Urothelium cell line (cell line): ENCODE measurements at regions not wholly inside any gene's neighbourhood (a gene's known extent, or its start where the extent isn't known, plus 50 kb on each side); places are given as distances from the start of the nearest gene placed in this dataset.

ENCODE experiments used
- DNase-seq: peaks from one replicate; pipeline ENCODE4 v3.0.0; 2011; ENCODE audit warnings: low spot score, mixed read lengths
- FAIRE-seq: peaks from 2 replicates; lab custom pipeline; 2011; peaks lifted over from hg19 to GRCh38; lab: Jason Lieb, UNC

GRCh38 chr12:84691266-84691665 is 221.3 kb downstream of the SLC6A15 start:
- DNase-seq (no peak), FAIRE-seq (no peak)

- DNase-seq (no peak), FAIRE-seq (no peak)
These were observed 223.0 kb downstream of the SLC6A15 start for GRCh38 chr12:84689638-84690037.

GRCh38 chr12:84685379-84685778 is 227.2 kb downstream of the SLC6A15 start:
- no peak for FAIRE-seq
- DNase-seq, result no peak

GRCh38 chr12:84676787-84677186 is 235.8 kb downstream of the SLC6A15 start:
- no peak for DNase-seq
- no peak for FAIRE-seq

- DNase-seq, result no peak
- FAIRE-seq, result no peak
These were observed 250.8 kb downstream of the SLC6A15 start for GRCh38 chr12:84661786-84662185.

- no peak for DNase-seq
- FAIRE-seq, result no peak
These were observed 252.5 kb downstream of the SLC6A15 start for GRCh38 chr12:84660139-84660538.

GRCh38 chr12:84658877-84659276 is 253.7 kb downstream of the SLC6A15 start:
- no peak for FAIRE-seq
- no peak for DNase-seq

DNA sequence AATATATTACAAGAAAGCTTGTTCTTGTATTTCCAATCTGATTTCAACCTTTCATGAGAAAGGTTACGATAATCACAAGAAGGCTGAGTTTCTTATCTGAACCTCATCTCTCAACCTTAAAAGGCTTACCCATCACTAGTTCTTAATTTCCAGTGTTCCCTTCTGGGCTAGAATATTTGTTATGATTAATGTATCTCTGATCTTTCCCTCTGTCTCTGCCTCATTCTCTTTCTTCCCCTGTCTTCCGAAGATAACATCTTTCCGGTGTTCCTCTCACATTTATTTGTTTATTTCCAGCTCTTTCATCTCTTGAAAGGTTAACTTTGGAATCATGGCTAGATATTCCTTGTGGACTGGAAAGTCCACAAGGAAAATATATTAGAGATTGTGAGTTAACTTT is 255.9 kb downstream of the SLC6A15 start:
- no peak for DNase-seq
- FAIRE-seq, result no peak

DNA sequence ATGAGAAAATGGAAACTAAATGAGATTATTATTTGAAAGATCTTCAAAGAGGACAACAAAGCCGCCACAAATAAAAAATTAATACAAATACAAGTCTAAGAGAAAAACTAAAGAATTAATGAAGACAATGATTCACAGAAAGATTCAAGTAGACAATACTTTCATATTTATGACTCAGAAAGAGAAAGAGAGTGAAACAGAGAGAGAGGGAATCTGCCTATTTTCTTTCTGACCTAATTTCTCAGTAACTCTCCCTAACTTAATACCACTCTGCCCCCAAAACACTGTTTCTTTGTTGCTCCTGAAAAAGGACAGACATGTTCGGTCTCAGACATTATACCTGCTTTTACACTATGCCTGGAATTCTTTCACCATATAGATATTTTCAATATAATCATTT is 259.1 kb downstream of the SLC6A15 start:
- DNase-seq, result no peak
- no peak for FAIRE-seq

DNA sequence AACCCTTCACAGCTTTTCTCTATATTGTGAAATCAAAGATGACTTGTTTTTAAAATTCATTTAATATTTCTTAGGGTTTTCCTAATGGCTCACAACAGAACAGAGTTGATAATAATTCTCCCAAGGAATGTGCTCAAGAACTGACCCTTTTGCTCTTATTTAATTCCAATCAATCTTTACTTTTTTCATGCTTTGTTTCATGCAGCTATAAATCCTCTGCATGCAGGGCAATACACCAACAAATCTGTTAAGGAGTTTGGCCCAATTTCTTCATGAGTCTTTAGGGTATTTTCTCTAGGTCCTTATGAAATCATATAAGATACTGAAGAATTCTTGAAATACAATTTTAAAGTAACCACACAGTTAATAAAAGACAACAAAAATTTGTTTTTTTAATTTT is 264.2 kb downstream of the SLC6A15 start:
- no peak for FAIRE-seq
- no peak for DNase-seq

DNA sequence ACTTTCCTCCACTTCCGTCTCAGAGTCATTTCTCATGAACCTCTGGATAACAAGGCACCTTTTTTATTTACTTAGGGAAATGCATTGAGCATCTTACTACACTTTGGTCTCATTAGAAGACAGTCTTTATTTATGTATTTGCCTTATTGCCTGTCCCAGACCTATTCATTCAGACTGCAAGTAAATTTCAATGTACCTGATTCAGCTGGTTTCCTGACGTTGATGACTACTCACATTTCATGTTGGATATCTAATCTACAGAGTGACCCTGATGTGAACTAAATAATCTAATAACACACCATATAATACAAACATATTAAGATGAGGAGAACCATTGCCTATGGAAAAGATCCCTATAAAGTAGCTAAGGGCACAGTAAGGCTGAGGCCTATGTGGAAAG is 267.7 kb downstream of the SLC6A15 start:
- no peak for FAIRE-seq
- no peak for DNase-seq

- DNase-seq, result no peak
- FAIRE-seq, result no peak
These were observed 268.6 kb downstream of the SLC6A15 start for GRCh38 chr12:84643993-84644392.

DNA sequence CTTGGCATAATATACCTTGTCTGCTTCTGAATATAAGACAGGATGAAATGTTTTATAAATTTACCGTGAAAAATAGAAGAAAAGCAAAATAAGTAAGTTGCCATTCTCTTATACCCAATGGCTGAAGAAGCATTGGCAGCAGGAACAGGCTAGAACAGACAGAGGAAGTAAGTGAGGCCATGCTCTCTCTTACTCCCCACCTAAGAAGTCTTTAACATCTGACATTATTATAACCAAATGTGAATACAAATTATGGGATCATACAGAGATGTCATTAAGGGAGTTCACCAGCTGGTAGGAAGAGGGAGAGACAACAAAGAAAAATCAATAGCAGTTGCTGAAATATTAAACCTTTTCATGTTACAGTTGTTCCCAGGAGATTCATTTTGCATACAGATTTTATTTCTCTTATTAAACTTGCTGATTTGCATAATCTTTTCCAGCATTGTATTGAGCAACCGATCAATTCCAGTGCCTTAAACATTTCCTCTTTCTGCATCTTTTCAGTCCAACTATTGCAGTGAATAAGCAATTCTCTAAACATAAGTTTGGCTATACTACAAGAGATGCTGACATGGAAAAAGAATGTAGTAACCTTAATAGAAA is 270.6 kb downstream of the SLC6A15 start:
- no peak for FAIRE-seq
- no peak for DNase-seq

DNA sequence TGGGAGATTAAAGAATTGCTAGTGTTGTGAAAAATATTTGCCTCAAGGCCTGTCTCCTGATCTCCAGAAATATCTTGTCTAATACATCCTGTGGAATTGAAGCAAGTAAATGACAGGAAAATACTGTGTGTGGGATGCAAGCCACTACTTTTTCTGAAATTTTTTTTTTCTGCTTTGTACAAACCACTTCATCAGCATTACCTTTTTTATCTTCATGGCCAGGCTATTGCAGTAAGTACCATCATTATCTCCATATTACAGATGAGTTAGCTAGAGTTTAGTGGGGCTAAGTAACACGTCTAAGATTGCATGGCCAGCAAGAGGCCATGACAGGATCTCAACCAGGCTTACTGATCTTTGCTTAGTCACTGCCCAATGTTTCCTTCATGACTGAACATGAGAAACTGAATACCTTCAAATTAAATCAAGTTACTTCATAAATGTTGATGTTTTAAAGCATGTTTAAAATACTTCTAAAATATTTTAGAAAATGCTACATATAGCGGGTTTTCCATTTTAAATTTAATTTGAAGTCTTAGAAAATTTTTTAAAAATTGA is 273.7 kb downstream of the SLC6A15 start:
- FAIRE-seq, result no peak

GRCh38 chr12:84637926-84638325 is 274.7 kb downstream of the SLC6A15 start:
- no peak for DNase-seq
- FAIRE-seq, result no peak

More for the DNA sequence above, 273.7 kb downstream of the SLC6A15 start:
- DNase-seq, result no peak

DNA sequence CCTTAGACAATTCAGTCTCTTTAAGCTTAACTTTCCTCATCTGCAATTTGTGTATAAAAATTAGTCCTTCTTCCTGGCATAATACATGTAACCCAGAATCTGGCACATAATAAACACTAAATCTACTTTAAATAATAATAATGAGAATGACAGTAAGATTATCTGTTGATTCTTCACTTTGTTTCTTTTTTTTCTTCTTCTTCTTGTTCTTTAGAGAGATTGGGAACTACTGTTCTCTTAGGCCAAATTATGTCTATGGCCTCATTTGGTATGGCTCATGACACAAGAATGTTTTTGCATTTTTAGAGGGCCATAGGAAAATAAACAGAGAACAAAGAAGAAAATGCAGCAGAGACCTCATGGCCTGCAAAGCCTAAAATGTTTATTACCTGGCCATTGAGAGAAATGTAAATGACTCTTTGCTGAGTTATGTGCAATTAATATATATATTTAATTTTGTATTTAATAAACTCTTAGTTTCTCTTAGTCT is 275.8 kb downstream of the SLC6A15 start:
- DNase-seq (peak; percentile 2), FAIRE-seq (no peak)

GRCh38 chr12:84634526-84634925 is 278.1 kb downstream of the SLC6A15 start:
- FAIRE-seq (no peak), DNase-seq (no peak)

- FAIRE-seq, result no peak
These were observed 280.0 kb downstream of the SLC6A15 start for GRCh38 chr12:84632556-84632955.

GRCh38 chr12:84631020-84631419 is 281.6 kb downstream of the SLC6A15 start:
- FAIRE-seq, result no peak
- DNase-seq, result no peak

More at GRCh38 chr12:84632556-84632955, 280.0 kb downstream of the SLC6A15 start:
- no peak for DNase-seq

DNA sequence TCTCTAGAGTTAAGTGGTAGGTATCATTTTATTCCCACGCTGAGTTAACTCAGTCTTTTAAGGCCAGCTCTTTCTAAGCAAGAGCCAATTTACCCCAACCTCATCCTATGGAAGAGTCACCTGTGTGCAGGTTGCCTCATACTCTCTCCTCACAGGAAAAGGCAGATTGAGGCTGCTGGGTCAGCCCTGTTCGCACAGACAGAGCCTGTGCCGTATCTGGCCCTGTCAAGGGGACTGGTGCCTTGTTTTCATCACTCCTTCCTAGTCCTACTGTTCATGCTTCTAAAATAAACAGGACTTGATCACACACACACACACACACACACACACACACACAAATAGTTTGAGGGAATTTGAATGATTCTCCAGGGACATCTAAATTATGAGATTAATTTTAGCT is 285.0 kb downstream of the SLC6A15 start:
- DNase-seq, result no peak
- FAIRE-seq, result no peak

- DNase-seq, result no peak
- no peak for FAIRE-seq
These were observed 288.0 kb downstream of the SLC6A15 start for GRCh38 chr12:84624601-84625000.

- DNase-seq, result no peak
- FAIRE-seq, result no peak
These were observed 293.5 kb downstream of the SLC6A15 start for GRCh38 chr12:84619053-84619571.
